ENCODE measurements at regions not wholly inside any gene's neighbourhood (a gene's known extent, or its start where the extent isn't known, plus 50 kb on each side); places are given as distances from the start of the nearest gene placed in this dataset.

GRCh38 chr3:34359064-34359463 is 560.6 kb downstream of the PDCD6IP start:
- Histone ChIP-seq H2AFZ (ENCODE audit: low read depth, low read length, severe bottlenecking) (no peak overlapping the region), H3K27ac (ENCODE audit: low read depth, low read length) (no peak overlapping the region), H3K36me3 (ENCODE audit: low read length) (no peaks in the 10 kb centered on the region), H4K20me1 (ENCODE audit: low read depth, low read length) (no peaks in the 10 kb centered on the region), H3K4me2 (ENCODE audit: low read depth, low read length, poor library complexity, severe bottlenecking) (no peak overlapping the region), H3K4me3 (ENCODE audit: insufficient read depth, low read length, poor library complexity, severe bottlenecking) (no peak overlapping the region), H3K79me2 (ENCODE audit: insufficient read depth, low read length) (no peaks in the 10 kb centered on the region), H3K9me2 (replicated peaks; ENCODE audit: insufficient read depth, low read length) (no peaks in the 10 kb centered on the region), H3K9ac (ENCODE audit: low read length) (no peak overlapping the region), H3K27me3 (ENCODE audit: low read length) (no peaks in the 10 kb centered on the region), H3F3A (ENCODE audit: insufficient read depth) (no peaks in the 10 kb centered on the region), H3K9me3 (ENCODE audit: insufficient read depth, low read length) (no peaks in the 10 kb centered on the region)
- no peak for TF ChIP-seq EZH2phosphoT487 (conservative IDR thresholded peaks at IDR 0.05; ENCODE audit: low read length)
- TF ChIP-seq, protein P1, sequence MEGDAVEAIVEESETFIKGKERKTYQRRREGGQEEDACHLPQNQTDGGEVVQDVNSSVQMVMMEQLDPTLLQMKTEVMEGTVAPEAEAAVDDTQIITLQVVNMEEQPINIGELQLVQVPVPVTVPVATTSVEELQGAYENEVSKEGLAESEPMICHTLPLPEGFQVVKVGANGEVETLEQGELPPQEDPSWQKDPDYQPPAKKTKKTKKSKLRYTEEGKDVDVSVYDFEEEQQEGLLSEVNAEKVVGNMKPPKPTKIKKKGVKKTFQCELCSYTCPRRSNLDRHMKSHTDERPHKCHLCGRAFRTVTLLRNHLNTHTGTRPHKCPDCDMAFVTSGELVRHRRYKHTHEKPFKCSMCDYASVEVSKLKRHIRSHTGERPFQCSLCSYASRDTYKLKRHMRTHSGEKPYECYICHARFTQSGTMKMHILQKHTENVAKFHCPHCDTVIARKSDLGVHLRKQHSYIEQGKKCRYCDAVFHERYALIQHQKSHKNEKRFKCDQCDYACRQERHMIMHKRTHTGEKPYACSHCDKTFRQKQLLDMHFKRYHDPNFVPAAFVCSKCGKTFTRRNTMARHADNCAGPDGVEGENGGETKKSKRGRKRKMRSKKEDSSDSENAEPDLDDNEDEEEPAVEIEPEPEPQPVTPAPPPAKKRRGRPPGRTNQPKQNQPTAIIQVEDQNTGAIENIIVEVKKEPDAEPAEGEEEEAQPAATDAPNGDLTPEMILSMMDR (IDR thresholded peaks at IDR 0.05; ENCODE audit: insufficient read depth, low read length, poor library complexity, severe bottlenecking) = no peak

- H3K27ac ChIP-seq (ENCODE audit: low read depth, low read length) = no peak overlapping the region
- H3K27me3 ChIP-seq (ENCODE audit: low read length) = no peaks in the 10 kb centered on the region
- no peaks in the 10 kb centered on the region for H3F3A ChIP-seq (ENCODE audit: insufficient read depth)
Observed at GRCh38 chr3:34360713-34361112, 562.3 kb downstream of the PDCD6IP start.

DNA sequence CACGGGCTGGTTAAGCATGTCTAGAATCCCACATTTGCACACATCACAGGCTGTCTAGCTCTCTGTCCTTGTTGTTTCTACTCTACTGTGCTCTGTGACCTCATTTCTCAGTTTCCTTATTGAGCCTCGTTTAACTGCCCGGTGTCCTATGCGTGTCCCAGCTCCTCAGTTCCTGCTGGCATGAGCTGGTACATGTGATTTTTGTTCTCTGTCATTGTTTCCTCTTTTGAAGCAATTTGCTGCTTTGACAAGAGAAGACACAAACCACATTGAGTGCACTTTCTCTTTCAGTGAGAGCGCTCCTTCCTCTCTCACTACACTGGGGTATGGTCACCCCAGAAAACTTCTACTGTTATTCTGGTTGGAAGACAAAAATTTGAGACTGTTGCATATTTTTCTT is 563.5 kb downstream of the PDCD6IP start:
- TF ChIP-seq, protein P1 (IDR thresholded peaks at IDR 0.05; ENCODE audit: insufficient read depth, low read length, poor library complexity, severe bottlenecking) = no peak
- no peak for TF ChIP-seq EZH2phosphoT487 (conservative IDR thresholded peaks at IDR 0.05; ENCODE audit: low read length)
- no peak overlapping the region for H2AFZ ChIP-seq (ENCODE audit: low read depth, low read length, severe bottlenecking)

More at GRCh38 chr3:34360713-34361112, 562.3 kb downstream of the PDCD6IP start:
- no peak for TF ChIP-seq EZH2phosphoT487 (conservative IDR thresholded peaks at IDR 0.05; ENCODE audit: low read length)
- TF ChIP-seq, protein P1 (IDR thresholded peaks at IDR 0.05; ENCODE audit: insufficient read depth, low read length, poor library complexity, severe bottlenecking) = no peak
- Histone ChIP-seq H3K4me3 (ENCODE audit: insufficient read depth, low read length, poor library complexity, severe bottlenecking) (no peak overlapping the region), H3K9me3 (ENCODE audit: insufficient read depth, low read length) (no peaks in the 10 kb centered on the region), H3K9me2 (replicated peaks; ENCODE audit: insufficient read depth, low read length) (no peaks in the 10 kb centered on the region), H3K79me2 (ENCODE audit: insufficient read depth, low read length) (no peaks in the 10 kb centered on the region), H3K36me3 (ENCODE audit: low read length) (no peaks in the 10 kb centered on the region), H3K4me2 (ENCODE audit: low read depth, low read length, poor library complexity, severe bottlenecking) (no peak overlapping the region), H3K9ac (ENCODE audit: low read length) (no peak overlapping the region), H2AFZ (ENCODE audit: low read depth, low read length, severe bottlenecking) (no peak overlapping the region), H4K20me1 (ENCODE audit: low read depth, low read length) (no peaks in the 10 kb centered on the region)

More for the DNA sequence above, 563.5 kb downstream of the PDCD6IP start:
- H3K9ac ChIP-seq (ENCODE audit: low read length) = no peak overlapping the region
- no peaks in the 10 kb centered on the region for H3K27me3 ChIP-seq (ENCODE audit: low read length)
- no peak overlapping the region for H3K4me2 ChIP-seq (ENCODE audit: low read depth, low read length, poor library complexity, severe bottlenecking)
- no peaks in the 10 kb centered on the region for H4K20me1 ChIP-seq (ENCODE audit: low read depth, low read length)
- no peaks in the 10 kb centered on the region for H3K36me3 ChIP-seq (ENCODE audit: low read length)
- H3K9me2 ChIP-seq (replicated peaks; ENCODE audit: insufficient read depth, low read length) = no peaks in the 10 kb centered on the region
- no peaks in the 10 kb centered on the region for H3K9me3 ChIP-seq (ENCODE audit: insufficient read depth, low read length)
- H3K4me3 ChIP-seq (ENCODE audit: insufficient read depth, low read length, poor library complexity, severe bottlenecking) = no peak overlapping the region
- H3F3A ChIP-seq (ENCODE audit: insufficient read depth) = no peaks in the 10 kb centered on the region
- H3K79me2 ChIP-seq (ENCODE audit: insufficient read depth, low read length) = no peaks in the 10 kb centered on the region
- no peak overlapping the region for H3K27ac ChIP-seq (ENCODE audit: low read depth, low read length)
